Thyroid gland (tissue), 4 donors: ENCODE measurements at regions not wholly inside any gene's neighbourhood (a gene's known extent, or its start where the extent isn't known, plus 50 kb on each side); places are given as distances from the start of the nearest gene placed in this dataset.
A peak's percentile ranks its signal among the peaks of the same experiment; 100 is the strongest.

Source experiments
- DNase-seq, 2 donors: peaks; one replicate each; pipeline ENCODE4 v3.0.0-alpha.2; 2019
- H3K27ac ChIP-seq, 3 donors: fragments of 200-600 bp; sonication (generic); 1 replicate in 2 of 3; 2 replicates in 1 of 3; pipeline ENCODE4 v1.5.1; 2016 to 2019; ENCODE audit warnings: mild to moderate bottlenecking in 1 of 3, moderate library complexity in 1 of 3
- H3K27me3 ChIP-seq: fragments of 200-600 bp; sonication (generic); one replicate; pipeline ENCODE4 v1.5.1; 2019
- H3K36me3 ChIP-seq, 2 donors: fragments of 200-600 bp; sonication (generic); one replicate each; pipeline ENCODE4 v1.5.1; 2016 to 2019
- H3K4me1 ChIP-seq, 2 donors: fragments of 200-600 bp; sonication (generic); one replicate each; pipeline ENCODE4 v1.5.1; 2017 to 2019
- H3K4me3 ChIP-seq, 3 donors: fragments of 200-600 bp; sonication (generic); replicated peaks in 1 of 3; 1 replicate in 2 of 3; 2 replicates in 1 of 3; pipeline ENCODE4 v1.5.1; 2016; ENCODE audit warnings: mild to moderate bottlenecking in 1 of 3
- H3K9me3 ChIP-seq: fragments of 200-600 bp; sonication (generic); one replicate; pipeline ENCODE4 v1.5.1; 2017
- CTCF ChIP-seq, 6 experiments: fragments of 200-600 bp in 3 of 6; fragments of 450-650 bp in 3 of 6; sonication (generic) in 3 of 6; IDR thresholded peaks; one replicate each; pipeline ENCODE4 v1.5.1; 2016 to 2019; ENCODE audit warnings: antibody characterized with exemption in 6 of 6, mild to moderate bottlenecking in 2 of 6, inconsistent platforms in 1 of 6, moderate library complexity in 1 of 6
- POLR2A ChIP-seq, 2 donors: fragments of 450-650 bp; IDR thresholded peaks; one replicate each; pipeline ENCODE4 v1.6.1; 2017; ENCODE audit warnings: antibody characterized with exemption in 2 of 2, mild to moderate bottlenecking in 2 of 2, moderate library complexity in 1 of 2
- WGBS, 2 donors: methylation state at CpG; one replicate each; pipeline ENCODE4 v1.1.5; 2017; 5-methylcytosine and 5-hydroxymethylcytosine counted together
- intact Hi-C: fragments of 100-400 bp; cut with DNase I; formaldehyde crosslinking; loops from one replicate; pipeline ENCODE4 v1.15.1; 2023

GRCh38 chr1:185555743-185556142 is 178.4 kb upstream of the HMCN1 start:
- intact Hi-C loops, result no loop called here
- no peak for DNase-seq
- Histone ChIP-seq H3K27ac (no peak overlapping the region), H3K4me3 (no peak overlapping the region), H3K27me3 (no peaks in the 10 kb centered on the region), H3K36me3 (no peaks in the 10 kb centered on the region), H3K9me3 (no peaks in the 10 kb centered on the region), H3K4me1 (no peaks in the 10 kb centered on the region)
- no peak for TF ChIP-seq POLR2A (IDR thresholded peaks at IDR 0.05)
- no peak for TF ChIP-seq CTCF (IDR thresholded peaks at IDR 0.05)

GRCh38 chr1:185551008-185551407 is 183.2 kb upstream of the HMCN1 start:
- intact Hi-C loops, result no loop called here
- no peaks in the 10 kb centered on the region for H3K36me3 ChIP-seq
- H3K27me3 ChIP-seq, result no peaks in the 10 kb centered on the region
- WGBS, 2 donors, result 79 to 83% methylated on average over 2 of the region's 2 CpGs
- peaks cover 21 to 23% of the 10 kb centered on the region in 2 donors for H3K4me1 ChIP-seq
- H3K4me3 ChIP-seq, result no peak overlapping the region
- no peak overlapping the region for H3K27ac ChIP-seq
- TF ChIP-seq POLR2A (IDR thresholded peaks at IDR 0.05), result no peak
- no peak for TF ChIP-seq CTCF (IDR thresholded peaks at IDR 0.05)
- H3K9me3 ChIP-seq, result no peaks in the 10 kb centered on the region
- no peak for DNase-seq

- no peak for DNase-seq
- no peak for TF ChIP-seq CTCF (IDR thresholded peaks at IDR 0.05)
- no peak for TF ChIP-seq POLR2A (IDR thresholded peaks at IDR 0.05)
- 90 to 91% methylated on average over 1 of the region's 1 CpG for WGBS, 2 donors
These were observed 184.3 kb upstream of the HMCN1 start for GRCh38 chr1:185549906-185550305.

GRCh38 chr1:185546029-185546428 is 188.2 kb upstream of the HMCN1 start:
- Histone ChIP-seq H3K27me3 (no peaks in the 10 kb centered on the region), H3K4me1 (peaks cover 28 to 35% of the 10 kb centered on the region in 2 donors), H3K36me3 (no peaks in the 10 kb centered on the region), H3K27ac (peak overlapping the region in 1 of 3 donors; percentile 6), H3K9me3 (no peaks in the 10 kb centered on the region), H3K4me3 (no peak overlapping the region)
- TF ChIP-seq POLR2A (IDR thresholded peaks at IDR 0.05) (no peak), CTCF (IDR thresholded peaks at IDR 0.05) (no peak)
- intact Hi-C loops, result no loop called here
- WGBS, 2 donors, result 87 to 98% methylated on average over 4 of the region's 4 CpGs
- DNase-seq, result peak; percentile 26 to 52

More at GRCh38 chr1:185549906-185550305, 184.3 kb upstream of the HMCN1 start:
- Histone ChIP-seq H3K36me3 (no peaks in the 10 kb centered on the region), H3K4me1 (peaks cover 28 to 34% of the 10 kb centered on the region in 2 donors), H3K9me3 (no peaks in the 10 kb centered on the region), H3K4me3 (no peak overlapping the region), H3K27ac (no peak overlapping the region), H3K27me3 (no peaks in the 10 kb centered on the region)
- intact Hi-C loops, result no loop called here

- Histone ChIP-seq H3K27ac (no peak overlapping the region), H3K4me3 (no peak overlapping the region), H3K9me3 (no peaks in the 10 kb centered on the region), H3K4me1 (peaks cover 11 to 21% of the 10 kb centered on the region in 2 donors), H3K36me3 (no peaks in the 10 kb centered on the region), H3K27me3 (no peaks in the 10 kb centered on the region)
- intact Hi-C loops, result no loop called here
- no peak for TF ChIP-seq POLR2A (IDR thresholded peaks at IDR 0.05)
- TF ChIP-seq CTCF (IDR thresholded peaks at IDR 0.05), result no peak
- DNase-seq, result no peak
- 75 to 81% methylated on average over 1 of the region's 1 CpG for WGBS, 2 donors
These were observed 192.3 kb upstream of the HMCN1 start for GRCh38 chr1:185541871-185542301.
